Transverse colon (tissue), 4 donors: ENCODE measurements at regions not wholly inside any gene's neighbourhood (a gene's known extent, or its start where the extent isn't known, plus 50 kb on each side); places are given as distances from the start of the nearest gene placed in this dataset.

ENCODE experiments used
- CTCF ChIP-seq, 5 experiments: fragments of 200-600 bp in 3 of 5; fragments of 450-650 bp in 2 of 5; sonication (generic) in 3 of 5; IDR thresholded peaks; 1 replicate in 2 of 5; 2 replicates in 3 of 5; pipeline ENCODE4 v1.5.1; 2016 to 2017; ENCODE audit warnings: antibody characterized with exemption in 5 of 5, inconsistent platforms in 3 of 5, mild to moderate bottlenecking in 2 of 5, moderate library complexity in 1 of 5
- POLR2AphosphoS5 ChIP-seq, 3 donors: sonication (generic); formaldehyde crosslinking; IDR thresholded peaks; one replicate each; pipeline ENCODE4 v1.6.1; 2016; ENCODE audit warnings: antibody characterized with exemption in 3 of 3

- no peak for TF ChIP-seq CTCF (IDR thresholded peaks at IDR 0.05)
- no peak for TF ChIP-seq POLR2AphosphoS5 (IDR thresholded peaks at IDR 0.05)
These were observed 287.8 kb downstream of the RPS24 start for GRCh38 chr10:78321500-78321899.
